HepG2 (cell line): ENCODE measurements at regions not wholly inside any gene's neighbourhood (a gene's known extent, or its start where the extent isn't known, plus 50 kb on each side); places are given as distances from the start of the nearest gene placed in this dataset.

ENCODE experiments used
- ATAC-seq: fragments of 200-7000 bp; cut with Tn5 transposase; 3 replicates; pipeline ENCODE4 v1.9.1; 2020; ENCODE audit warnings: mild to moderate bottlenecking, moderate library complexity
- BruUV-seq: library from RNA; stranded (reverse); fragments of 400-500 nt; replicated peaks from 2 replicates; lab custom pipeline; 2021; lab: Mats Ljungman, UMichigan
- CTCF ChIA-PET: fragments of 300-600 bp; formaldehyde crosslinking; extraction: SDS; loops from one replicate; lab custom pipeline; 2021; ENCODE audit warnings: low total read pairs, inconsistent platforms, low intra/inter-chr PET ratio; lab: Yijun Ruan, JAX
- POLR2A ChIA-PET: fragments of 350-600 bp; sonication (Branson Sonifier 250); formaldehyde crosslinking; loops from one replicate; lab custom pipeline; 2020; ENCODE audit warnings: antibody characterized with exemption, inconsistent platforms; lab: Yijun Ruan, JAX
- DNase-seq: peaks from one replicate; pipeline ENCODE4 v3.0.0-alpha.2; 2015; ENCODE audit warnings: low spot score
- FAIRE-seq: peaks from 3 replicates; lab custom pipeline; 2011; peaks lifted over from hg19 to GRCh38; lab: Jason Lieb, UNC
- H2AFZ ChIP-seq: one replicate; pipeline ENCODE4 v1.6.1; 2011; ENCODE audit warnings: low read length, inconsistent platforms
- H3K27ac ChIP-seq: fragments of 300-600 bp; 3 replicates; pipeline ENCODE4 v1.8.0; 2011; ENCODE audit warnings: mixed run types, mild to moderate bottlenecking, mixed read lengths, low read length, inconsistent platforms; ENCODE audit not compliant: insufficient read depth; ENCODE audit errors: extremely low read length
- H3K27me3 ChIP-seq, 2 experiments: fragments of 200-600 bp in 1 of 2; 2 replicates in 1 of 2; 3 replicates in 1 of 2; pipeline versions ENCODE4 v1.6.0 to v1.8.0; 2011; ENCODE audit warnings: low read length in 2 of 2, mild to moderate bottlenecking in 2 of 2, moderate library complexity in 2 of 2, inconsistent platforms in 1 of 2; ENCODE audit not compliant: insufficient read depth in 2 of 2, control insufficient read depth in 1 of 2
- H3K36me3 ChIP-seq, 2 experiments: fragments of 200-600 bp in 1 of 2; replicated peaks in 1 of 2; 2 replicates in 1 of 2; 3 replicates in 1 of 2; pipeline versions ENCODE4 v1.5.1 to v1.8.0; 2011; ENCODE audit warnings: low read length in 2 of 2, inconsistent platforms in 1 of 2; ENCODE audit not compliant: insufficient read depth in 2 of 2, control insufficient read depth in 1 of 2
- H3K4me1 ChIP-seq: 2 replicates; pipeline ENCODE4 v1.5.1; 2012; ENCODE audit warnings: low read length, inconsistent platforms; ENCODE audit not compliant: insufficient read depth
- H3K4me2 ChIP-seq: 2 replicates; pipeline ENCODE4 v1.6.0; 2011; ENCODE audit warnings: low read depth, low read length, inconsistent platforms
- H3K4me3 ChIP-seq, 3 experiments: fragments of 200-600 bp in 1 of 3; sonication (generic), shearing (Covaris generic) in 1 of 3; replicated peaks in 1 of 3; 2 replicates each; pipeline ENCODE4 v1.5.1; 2011 to 2016; ENCODE audit warnings: low read length in 3 of 3, inconsistent platforms in 2 of 3, low read depth in 2 of 3, mild to moderate bottlenecking in 2 of 3, control low read depth in 1 of 3, mixed read lengths in 1 of 3; ENCODE audit not compliant: insufficient read depth in 1 of 3
- H3K79me2 ChIP-seq: one replicate; pipeline ENCODE4 v1.6.1; 2011; ENCODE audit warnings: low read length, inconsistent platforms; ENCODE audit not compliant: insufficient read depth
- H3K9ac ChIP-seq: 2 replicates; pipeline ENCODE4 v1.6.0; 2011; ENCODE audit warnings: mild to moderate bottlenecking, low read depth, low read length, inconsistent platforms; ENCODE audit not compliant: insufficient read depth
- H3K9me3 ChIP-seq: 2 replicates; pipeline ENCODE4 v1.5.1; 2012; ENCODE audit warnings: mild to moderate bottlenecking, low read length
- H4K20me1 ChIP-seq: 2 replicates; pipeline ENCODE4 v1.6.0; 2011; ENCODE audit warnings: inconsistent platforms, mild to moderate bottlenecking, low read length, moderate library complexity; ENCODE audit not compliant: insufficient read depth
- BHLHE40 ChIP-seq: IDR thresholded peaks from 2 replicates; pipeline ENCODE4 v1.6.1; 2011; ENCODE audit warnings: low read length, improper control_type of control experiment
- CERS6 ChIP-seq: sonication (generic); formaldehyde crosslinking; IDR thresholded peaks from 2 replicates; pipeline ENCODE4 v1.5.0; 2020; ENCODE audit warnings: missing genetic modification reagents
- HOXA5 ChIP-seq: sonication (generic); formaldehyde crosslinking; IDR thresholded peaks from 2 replicates; pipeline ENCODE4 v1.4.0; 2020; ENCODE audit warnings: missing genetic modification reagents
- MYNN ChIP-seq: sonication (generic); formaldehyde crosslinking; IDR thresholded peaks from 2 replicates; pipeline ENCODE4 v1.4.0; 2020; ENCODE audit warnings: mild to moderate bottlenecking, low read depth, missing genetic modification reagents
- PAX8 ChIP-seq: sonication (generic); formaldehyde crosslinking; IDR thresholded peaks from 2 replicates; pipeline ENCODE4 v1.8.0; 2022; ENCODE audit warnings: mild to moderate bottlenecking, missing genetic modification reagents, borderline replicate concordance
- SIN3B ChIP-seq: fragments of 150-350 bp; IDR thresholded peaks from 2 replicates; pipeline ENCODE4 v1.6.1; 2014; ENCODE audit warnings: low read length
- SRSF4 ChIP-seq: fragments of 200-400 bp; formaldehyde crosslinking; IDR thresholded peaks from one replicate; pipeline ENCODE4 v1.6.1; 2018; ENCODE audit warnings: mild to moderate bottlenecking, low read depth, low read length, moderate library complexity; ENCODE audit not compliant: poor library complexity, severe bottlenecking
- TCF12 ChIP-seq, 2 experiments: fragments of 450-650 bp in 1 of 2; sonication (generic) in 1 of 2; formaldehyde crosslinking in 1 of 2; IDR thresholded peaks; 2 replicates each; pipeline versions ENCODE4 v1.6.1 to v1.8.0; 2017 to 2022; ENCODE audit warnings: antibody characterized with exemption in 1 of 2, mild to moderate bottlenecking in 1 of 2, missing genetic modification reagents in 1 of 2, moderate library complexity in 1 of 2
- ZNF468 ChIP-seq: sonication (generic); formaldehyde crosslinking; IDR thresholded peaks from 2 replicates; pipeline ENCODE4 v1.8.0; 2022; ENCODE audit warnings: mild to moderate bottlenecking, moderate library complexity, missing genetic modification reagents
- WGBS: methylation state at CpG from one replicate; pipeline ENCODE4 v1.1.6; 2017; ENCODE audit warnings: low lambda C conversion rate; 5-methylcytosine and 5-hydroxymethylcytosine counted together
- in situ Hi-C: cut with HindIII; loops from 2 replicates; pipeline ENCODE4 v1.10.0; 2017; ENCODE audit warnings: low pct_unique_long_range_greater_than_20kb; ENCODE audit not compliant: extremely low pct_ligation_motif_present
- intact Hi-C: fragments of 100-400 bp; cut with micrococcal nuclease; formaldehyde crosslinking; loops from one replicate; pipeline ENCODE4 v1.10.0; 2022; ENCODE audit not compliant: unreplicated experiment
- TF ChIP-seq, protein P1 (sequence below): sonication (generic); formaldehyde crosslinking; IDR thresholded peaks from 2 replicates; pipeline ENCODE4 v1.5.1; 2020; ENCODE audit warnings: mild to moderate bottlenecking, missing genetic modification reagents, moderate library complexity
- TF ChIP-seq, protein P2 (sequence below): sonication (generic); formaldehyde crosslinking; IDR thresholded peaks from 2 replicates; pipeline ENCODE4 v1.4.0; 2020; ENCODE audit warnings: missing genetic modification reagents, borderline replicate concordance
- TF ChIP-seq, protein P3 (sequence below): sonication (generic); formaldehyde crosslinking; IDR thresholded peaks from 2 replicates; pipeline ENCODE4 v1.4.0; 2020; ENCODE audit warnings: missing genetic modification reagents

DNA sequence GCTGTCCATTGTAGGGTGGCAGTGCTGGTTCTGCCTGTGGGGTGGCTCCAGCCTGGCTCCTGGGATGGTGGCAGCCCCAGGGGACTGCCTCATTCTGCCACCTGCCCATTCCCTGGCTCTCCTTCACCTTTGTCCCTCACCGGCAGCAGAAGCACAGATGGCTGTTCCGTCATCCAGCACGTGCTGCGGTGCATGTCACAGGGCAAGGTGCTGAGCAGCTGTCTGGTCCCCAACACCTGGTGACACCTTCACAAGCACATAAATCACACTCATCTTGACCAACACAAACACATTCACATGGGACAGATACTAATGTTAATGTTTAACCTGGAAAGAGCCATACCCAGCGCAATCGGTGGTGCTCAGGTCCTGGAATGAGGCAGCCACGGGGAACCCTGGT lies 126.8 kb downstream of the UQCRFS1 start:
- no peaks in the 10 kb centered on the region for H4K20me1 ChIP-seq
- in situ Hi-C loops: no loop called here
- no peak overlapping the region for H2AFZ ChIP-seq
- no peaks in the 10 kb centered on the region for H3K27me3 ChIP-seq
- no peaks in the 10 kb centered on the region for H3K9me3 ChIP-seq
- no peak overlapping the region for H3K4me3 ChIP-seq
- DNase-seq (peak; percentile 2), ATAC-seq (peak; percentile 77), FAIRE-seq (no peak)
- H3K4me2 ChIP-seq: no peak overlapping the region
- no TSS peak for BruUV-seq
- H3K9ac ChIP-seq: no peak overlapping the region
- TF ChIP-seq, protein P1, sequence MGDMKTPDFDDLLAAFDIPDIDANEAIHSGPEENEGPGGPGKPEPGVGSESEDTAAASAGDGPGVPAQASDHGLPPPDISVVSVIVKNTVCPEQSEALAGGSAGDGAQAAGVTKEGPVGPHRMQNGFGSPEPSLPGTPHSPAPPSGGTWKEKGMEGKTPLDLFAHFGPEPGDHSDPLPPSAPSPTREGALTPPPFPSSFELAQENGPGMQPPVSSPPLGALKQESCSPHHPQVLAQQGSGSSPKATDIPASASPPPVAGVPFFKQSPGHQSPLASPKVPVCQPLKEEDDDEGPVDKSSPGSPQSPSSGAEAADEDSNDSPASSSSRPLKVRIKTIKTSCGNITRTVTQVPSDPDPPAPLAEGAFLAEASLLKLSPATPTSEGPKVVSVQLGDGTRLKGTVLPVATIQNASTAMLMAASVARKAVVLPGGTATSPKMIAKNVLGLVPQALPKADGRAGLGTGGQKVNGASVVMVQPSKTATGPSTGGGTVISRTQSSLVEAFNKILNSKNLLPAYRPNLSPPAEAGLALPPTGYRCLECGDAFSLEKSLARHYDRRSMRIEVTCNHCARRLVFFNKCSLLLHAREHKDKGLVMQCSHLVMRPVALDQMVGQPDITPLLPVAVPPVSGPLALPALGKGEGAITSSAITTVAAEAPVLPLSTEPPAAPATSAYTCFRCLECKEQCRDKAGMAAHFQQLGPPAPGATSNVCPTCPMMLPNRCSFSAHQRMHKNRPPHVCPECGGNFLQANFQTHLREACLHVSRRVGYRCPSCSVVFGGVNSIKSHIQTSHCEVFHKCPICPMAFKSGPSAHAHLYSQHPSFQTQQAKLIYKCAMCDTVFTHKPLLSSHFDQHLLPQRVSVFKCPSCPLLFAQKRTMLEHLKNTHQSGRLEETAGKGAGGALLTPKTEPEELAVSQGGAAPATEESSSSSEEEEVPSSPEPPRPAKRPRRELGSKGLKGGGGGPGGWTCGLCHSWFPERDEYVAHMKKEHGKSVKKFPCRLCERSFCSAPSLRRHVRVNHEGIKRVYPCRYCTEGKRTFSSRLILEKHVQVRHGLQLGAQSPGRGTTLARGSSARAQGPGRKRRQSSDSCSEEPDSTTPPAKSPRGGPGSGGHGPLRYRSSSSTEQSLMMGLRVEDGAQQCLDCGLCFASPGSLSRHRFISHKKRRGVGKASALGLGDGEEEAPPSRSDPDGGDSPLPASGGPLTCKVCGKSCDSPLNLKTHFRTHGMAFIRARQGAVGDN: 0 out of 2 replicates have a peak, but pooled peaks have one; percentile 14
- TF ChIP-seq, protein P2, sequence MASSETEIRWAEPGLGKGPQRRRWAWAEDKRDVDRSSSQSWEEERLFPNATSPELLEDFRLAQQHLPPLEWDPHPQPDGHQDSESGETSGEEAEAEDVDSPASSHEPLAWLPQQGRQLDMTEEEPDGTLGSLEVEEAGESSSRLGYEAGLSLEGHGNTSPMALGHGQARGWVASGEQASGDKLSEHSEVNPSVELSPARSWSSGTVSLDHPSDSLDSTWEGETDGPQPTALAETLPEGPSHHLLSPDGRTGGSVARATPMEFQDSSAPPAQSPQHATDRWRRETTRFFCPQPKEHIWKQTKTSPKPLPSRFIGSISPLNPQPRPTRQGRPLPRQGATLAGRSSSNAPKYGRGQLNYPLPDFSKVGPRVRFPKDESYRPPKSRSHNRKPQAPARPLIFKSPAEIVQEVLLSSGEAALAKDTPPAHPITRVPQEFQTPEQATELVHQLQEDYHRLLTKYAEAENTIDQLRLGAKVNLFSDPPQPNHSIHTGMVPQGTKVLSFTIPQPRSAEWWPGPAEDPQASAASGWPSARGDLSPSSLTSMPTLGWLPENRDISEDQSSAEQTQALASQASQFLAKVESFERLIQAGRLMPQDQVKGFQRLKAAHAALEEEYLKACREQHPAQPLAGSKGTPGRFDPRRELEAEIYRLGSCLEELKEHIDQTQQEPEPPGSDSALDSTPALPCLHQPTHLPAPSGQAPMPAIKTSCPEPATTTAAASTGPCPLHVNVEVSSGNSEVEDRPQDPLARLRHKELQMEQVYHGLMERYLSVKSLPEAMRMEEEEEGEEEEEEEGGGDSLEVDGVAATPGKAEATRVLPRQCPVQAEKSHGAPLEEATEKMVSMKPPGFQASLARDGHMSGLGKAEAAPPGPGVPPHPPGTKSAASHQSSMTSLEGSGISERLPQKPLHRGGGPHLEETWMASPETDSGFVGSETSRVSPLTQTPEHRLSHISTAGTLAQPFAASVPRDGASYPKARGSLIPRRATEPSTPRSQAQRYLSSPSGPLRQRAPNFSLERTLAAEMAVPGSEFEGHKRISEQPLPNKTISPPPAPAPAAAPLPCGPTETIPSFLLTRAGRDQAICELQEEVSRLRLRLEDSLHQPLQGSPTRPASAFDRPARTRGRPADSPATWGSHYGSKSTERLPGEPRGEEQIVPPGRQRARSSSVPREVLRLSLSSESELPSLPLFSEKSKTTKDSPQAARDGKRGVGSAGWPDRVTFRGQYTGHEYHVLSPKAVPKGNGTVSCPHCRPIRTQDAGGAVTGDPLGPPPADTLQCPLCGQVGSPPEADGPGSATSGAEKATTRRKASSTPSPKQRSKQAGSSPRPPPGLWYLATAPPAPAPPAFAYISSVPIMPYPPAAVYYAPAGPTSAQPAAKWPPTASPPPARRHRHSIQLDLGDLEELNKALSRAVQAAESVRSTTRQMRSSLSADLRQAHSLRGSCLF (CRISPR knock-in tag): no peak
- TF ChIP-seq MYNN (CRISPR knock-in tag): no peak
- TF ChIP-seq HOXA5: no peak
- no peak for TF ChIP-seq TCF12 (IDR thresholded peaks at IDR 0.05)
- no peak for TF ChIP-seq TCF12 (CRISPR knock-in tag; IDR thresholded peaks at IDR 0.05)
- peak; percentile 72 for TF ChIP-seq BHLHE40
- TF ChIP-seq, protein P3, sequence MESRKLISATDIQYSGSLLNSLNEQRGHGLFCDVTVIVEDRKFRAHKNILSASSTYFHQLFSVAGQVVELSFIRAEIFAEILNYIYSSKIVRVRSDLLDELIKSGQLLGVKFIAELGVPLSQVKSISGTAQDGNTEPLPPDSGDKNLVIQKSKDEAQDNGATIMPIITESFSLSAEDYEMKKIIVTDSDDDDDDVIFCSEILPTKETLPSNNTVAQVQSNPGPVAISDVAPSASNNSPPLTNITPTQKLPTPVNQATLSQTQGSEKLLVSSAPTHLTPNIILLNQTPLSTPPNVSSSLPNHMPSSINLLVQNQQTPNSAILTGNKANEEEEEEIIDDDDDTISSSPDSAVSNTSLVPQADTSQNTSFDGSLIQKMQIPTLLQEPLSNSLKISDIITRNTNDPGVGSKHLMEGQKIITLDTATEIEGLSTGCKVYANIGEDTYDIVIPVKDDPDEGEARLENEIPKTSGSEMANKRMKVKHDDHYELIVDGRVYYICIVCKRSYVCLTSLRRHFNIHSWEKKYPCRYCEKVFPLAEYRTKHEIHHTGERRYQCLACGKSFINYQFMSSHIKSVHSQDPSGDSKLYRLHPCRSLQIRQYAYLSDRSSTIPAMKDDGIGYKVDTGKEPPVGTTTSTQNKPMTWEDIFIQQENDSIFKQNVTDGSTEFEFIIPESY (CRISPR knock-in tag): no peak
- no peak for TF ChIP-seq ZNF468 (CRISPR knock-in tag)
- TF ChIP-seq PAX8: no peak
- TF ChIP-seq SIN3B: no peak
- TF ChIP-seq CERS6 (CRISPR knock-in tag): no peak
- TF ChIP-seq SRSF4: no peak
- intact Hi-C loops: no loop called here
- 0 out of 2 replicates have a peak, but pooled peaks cover 7% of the 10 kb centered on the region for H3K4me1 ChIP-seq
- no peak overlapping the region for H3K27ac ChIP-seq
- POLR2A ChIA-PET: no interaction called here
- H3K79me2 ChIP-seq: no peaks in the 10 kb centered on the region
- no peaks in the 10 kb centered on the region for H3K36me3 ChIP-seq
- 11% methylated on average over 5 of the region's 7 CpGs for WGBS
- CTCF ChIA-PET: no interaction called here
